Heart right ventricle (tissue), 16 donors: ENCODE measurements at regions not wholly inside any gene's neighbourhood (a gene's known extent, or its start where the extent isn't known, plus 50 kb on each side); places are given as distances from the start of the nearest gene placed in this dataset.

Source experiments
- ATAC-seq, 8 donors: fragments of 200-7000 bp; cut with Tn5 transposase; one replicate each; pipeline ENCODE4 v1.9.1; 2020; ENCODE audit warnings: mild to moderate bottlenecking in 8 of 8, moderate library complexity in 8 of 8, moderate number of reproducible peaks in 1 of 8
- DNase-seq, 2 donors: peaks; one replicate each; pipeline ENCODE4 v3.0.0-alpha.2; 2020
- H3K27ac ChIP-seq, 10 donors: fragments of 200-600 bp; sonication (generic) in 2 of 10; one replicate each; pipeline versions ENCODE4 v1.5.0 to v1.8.0; 2020 to 2022; ENCODE audit warnings: mild to moderate bottlenecking in 3 of 10
- H3K27me3 ChIP-seq, 7 donors: fragments of 200-600 bp; one replicate each; pipeline ENCODE4 v1.8.0; 2021 to 2022; ENCODE audit warnings: mild to moderate bottlenecking in 2 of 7
- H3K36me3 ChIP-seq, 9 donors: fragments of 200-600 bp; sonication (generic) in 1 of 9; one replicate each; pipeline versions ENCODE4 v1.5.0 to v1.8.0; 2020 to 2022; ENCODE audit warnings: mild to moderate bottlenecking in 2 of 9
- H3K4me1 ChIP-seq, 9 donors: fragments of 200-600 bp; sonication (generic) in 1 of 9; one replicate each; pipeline versions ENCODE4 v1.5.0 to v1.8.0; 2020 to 2022; ENCODE audit warnings: mild to moderate bottlenecking in 4 of 9
- H3K4me3 ChIP-seq, 10 donors: fragments of 200-600 bp; sonication (generic) in 2 of 10; one replicate each; pipeline versions ENCODE4 v1.5.0 to v1.8.0; 2020 to 2022; ENCODE audit warnings: mild to moderate bottlenecking in 7 of 10, moderate library complexity in 2 of 10
- H3K9me3 ChIP-seq, 11 donors: fragments of 200-600 bp in 10 of 11; sonication (generic) in 2 of 11; one replicate each; pipeline versions ENCODE4 v1.5.0 to v1.8.0; 2013 to 2022; ENCODE audit warnings: mild to moderate bottlenecking in 2 of 11, control low read depth in 1 of 11, moderate library complexity in 1 of 11
- CTCF ChIP-seq, 9 donors: fragments of 200-600 bp; sonication (generic) in 2 of 9; IDR thresholded peaks; one replicate each; pipeline versions ENCODE4 v1.5.0 to v1.8.0; 2021 to 2022; ENCODE audit warnings: antibody characterized with exemption in 9 of 9, mild to moderate bottlenecking in 5 of 9, moderate library complexity in 1 of 9
- WGBS, 2 donors: extraction: QIAGEN DNeasy Blood & Tissue Kit; methylation state at CpG; one replicate each; pipeline ENCODE4 v1.1.7; 2013; ENCODE audit warnings: inconsistent platforms in 1 of 2; 5-methylcytosine and 5-hydroxymethylcytosine counted together
- intact Hi-C, 10 donors: fragments of 100-400 bp; cut with DNase I; formaldehyde crosslinking; loops; one replicate each; pipeline versions ENCODE4 v1.11.1 to v1.14.2; 2022
- donor health status: Arrhythmogenic right ventricular cardiomyopathy.
- donor health status: ischemic (EF 13 %, LVEDD 7.1; RV severe dilation, severe dysfunction).
- donor health status: healthy with polysubstance abuse.
- donor health status: DM: no; HTN: yes; CAD: no.
- donor health status: DM: no; HTN: no; CAD: no.
- donor health status: ischemic (EF 25% LVEDD 6.9; RV normal size, moderate dysfunction).
- donor health status: ischemic (EF 25% LVEDD 5.7; RV mildly dilated, moderate dysfunction).
- donor health status: healthy.
- donor health status: DM: yes; HTN: yes; CAD: no.
- donor health status: Ischemic cardiomyopathy.
- donor health status: ischemic (EF 35%, LVEDD 5.7; RV mildly dilated, moderate dysfunction).
- donor health status: nonischemic (EF 11% LVEDD 7.7; RV severe dilation, severe dysfunction).
- donor health status: DM: yes; HTN: yes; CAD: no.
- donor health status: PGD.
- donor health status: ischemic (EF 29% LVEDD 5.4; RV normal size, mild dysfunction).
- donor health status: nonischemic (EF 23%, LVEDD 6.1; RV moderate dilation, normal function).

GRCh38 chr12:70042675-70043074 lies 200.6 kb upstream of the CNOT2 start:
- ATAC-seq (peak in 2 of 8 donors; percentile 34 to 47), DNase-seq (no peak)
- intact Hi-C loops = loop anchor here in 1 of 10 donors (10.0 kb wide), 1 partner anchor 322 kb away; the partner anchor contains the start of gene KCNMB4
- Histone ChIP-seq H3K27ac (no peak overlapping the region), H3K4me3 (no peak overlapping the region), H3K27me3 (no peaks in the 10 kb centered on the region), H3K36me3 (no peaks in the 10 kb centered on the region), H3K9me3 (no peaks in the 10 kb centered on the region), H3K4me1 (peaks cover 0 to 36% (median 12%) of the 10 kb centered on the region in 9 donors)
- no peak for TF ChIP-seq CTCF (IDR thresholded peaks at IDR 0.05)
- WGBS, 2 donors = 23 to 35% methylated on average over 6 of the region's 6 CpGs

GRCh38 chr12:70043490-70044138 lies 199.6 kb upstream of the CNOT2 start:
- Histone ChIP-seq H3K27me3 (no peaks in the 10 kb centered on the region), H3K4me3 (no peak overlapping the region), H3K36me3 (no peaks in the 10 kb centered on the region), H3K9me3 (no peaks in the 10 kb centered on the region), H3K27ac (no peak overlapping the region), H3K4me1 (peaks cover 0 to 36% (median 12%) of the 10 kb centered on the region in 9 donors)
- TF ChIP-seq CTCF (IDR thresholded peaks at IDR 0.05) = no peak
- intact Hi-C loops = loop anchor here in 1 of 10 donors (10.0 kb wide), 1 partner anchor 321 kb away; the partner anchor contains the start of gene KCNMB4
- ATAC-seq = peak in 6 of 8 donors; percentile 54 to 80 (median 70)
- 34 to 39% methylated on average over 4 of the region's 4 CpGs for WGBS, 2 donors
- DNase-seq = peak in 1 of 2 donors; percentile 24

- ATAC-seq = no peak
- 84 to 90% methylated on average over 2 of the region's 2 CpGs for WGBS, 2 donors
- no peak for TF ChIP-seq CTCF (IDR thresholded peaks at IDR 0.05)
Measured at GRCh38 chr12:70044167-70044566, 199.1 kb upstream of the CNOT2 start.

GRCh38 chr12:70045036-70045435 lies 198.2 kb upstream of the CNOT2 start:
- peak overlapping the region in 2 of 10 donors; percentile 6 to 15 for H3K27ac ChIP-seq
- peaks cover 0 to 31% (median 13%) of the 10 kb centered on the region in 9 donors for H3K4me1 ChIP-seq
- no peaks in the 10 kb centered on the region for H3K27me3 ChIP-seq
- intact Hi-C loops = loop anchor here in 1 of 10 donors (10.0 kb wide), 1 partner anchor 320 kb away; the partner anchor contains the start of gene KCNMB4
- no peak for TF ChIP-seq CTCF (IDR thresholded peaks at IDR 0.05)
- peak in 1 of 2 donors; percentile 29 for DNase-seq
- 36 to 44% methylated on average over 3 of the region's 3 CpGs for WGBS, 2 donors
- H3K4me3 ChIP-seq = no peak overlapping the region
- H3K36me3 ChIP-seq = no peaks in the 10 kb centered on the region
- ATAC-seq = peak in 5 of 8 donors; percentile 36 to 71 (median 44)
- no peaks in the 10 kb centered on the region for H3K9me3 ChIP-seq

More at GRCh38 chr12:70044167-70044566, 199.1 kb upstream of the CNOT2 start:
- peaks cover 0 to 34% (median 12%) of the 10 kb centered on the region in 9 donors for H3K4me1 ChIP-seq
- no peaks in the 10 kb centered on the region for H3K27me3 ChIP-seq
- H3K9me3 ChIP-seq = no peaks in the 10 kb centered on the region
- no peaks in the 10 kb centered on the region for H3K36me3 ChIP-seq
- no peak for DNase-seq
- H3K27ac ChIP-seq = no peak overlapping the region
- no peak overlapping the region for H3K4me3 ChIP-seq
- intact Hi-C loops = loop anchor here in 1 of 10 donors (10.0 kb wide), 1 partner anchor 321 kb away; the partner anchor contains the start of gene KCNMB4
